ENCODE measurements at regions not wholly inside any gene's neighbourhood (a gene's known extent, or its start where the extent isn't known, plus 50 kb on each side); places are given as distances from the start of the nearest gene placed in this dataset.

DNA sequence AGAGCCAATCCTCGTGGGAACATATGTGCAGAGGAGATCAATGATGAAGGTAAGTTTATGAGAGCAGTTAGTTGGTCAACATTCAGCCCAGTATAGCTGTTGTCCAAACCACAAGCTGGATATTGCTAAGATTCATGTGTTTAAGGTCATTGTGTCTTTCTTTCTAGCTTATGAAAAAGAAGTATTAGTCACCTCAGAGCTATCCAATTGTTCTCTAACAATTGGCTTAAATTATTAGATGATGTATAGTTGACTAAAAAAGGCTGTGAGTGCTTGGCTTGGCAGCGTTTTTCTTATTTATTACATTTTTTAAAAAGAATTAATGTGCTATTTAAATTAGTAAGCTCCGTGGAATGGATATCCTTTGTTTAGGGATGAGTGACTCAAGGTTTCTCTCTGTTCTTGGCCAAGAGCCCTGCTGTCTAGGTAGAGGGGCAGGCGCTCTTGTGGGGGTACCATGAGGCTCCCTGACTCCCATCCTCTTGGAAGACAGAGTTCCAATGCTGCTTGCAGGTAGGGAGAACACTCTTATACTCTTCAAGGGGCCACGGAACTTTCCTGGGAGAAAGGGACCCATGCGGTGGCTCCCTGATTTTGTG, 487.4 kb downstream of the IRX1 start:
- 68 to 75% (median 69%) methylated on average over 6 of the region's 6 CpGs for WGBS, 3 donors
- intact Hi-C loops (cut with DNase I): no loop called here
- no peaks in the 10 kb centered on the region for H3K27me3 ChIP-seq
- no peak overlapping the region for H3K4me3 ChIP-seq
- no peak for DNase-seq
- H3K9me3 ChIP-seq: no peaks in the 10 kb centered on the region
- no peaks in the 10 kb centered on the region for H3K36me3 ChIP-seq
- no peak overlapping the region for H3K27ac ChIP-seq
- H3K4me1 ChIP-seq (ENCODE audit: insufficient read depth): no peaks in the 10 kb centered on the region
- TF ChIP-seq, protein P1, sequence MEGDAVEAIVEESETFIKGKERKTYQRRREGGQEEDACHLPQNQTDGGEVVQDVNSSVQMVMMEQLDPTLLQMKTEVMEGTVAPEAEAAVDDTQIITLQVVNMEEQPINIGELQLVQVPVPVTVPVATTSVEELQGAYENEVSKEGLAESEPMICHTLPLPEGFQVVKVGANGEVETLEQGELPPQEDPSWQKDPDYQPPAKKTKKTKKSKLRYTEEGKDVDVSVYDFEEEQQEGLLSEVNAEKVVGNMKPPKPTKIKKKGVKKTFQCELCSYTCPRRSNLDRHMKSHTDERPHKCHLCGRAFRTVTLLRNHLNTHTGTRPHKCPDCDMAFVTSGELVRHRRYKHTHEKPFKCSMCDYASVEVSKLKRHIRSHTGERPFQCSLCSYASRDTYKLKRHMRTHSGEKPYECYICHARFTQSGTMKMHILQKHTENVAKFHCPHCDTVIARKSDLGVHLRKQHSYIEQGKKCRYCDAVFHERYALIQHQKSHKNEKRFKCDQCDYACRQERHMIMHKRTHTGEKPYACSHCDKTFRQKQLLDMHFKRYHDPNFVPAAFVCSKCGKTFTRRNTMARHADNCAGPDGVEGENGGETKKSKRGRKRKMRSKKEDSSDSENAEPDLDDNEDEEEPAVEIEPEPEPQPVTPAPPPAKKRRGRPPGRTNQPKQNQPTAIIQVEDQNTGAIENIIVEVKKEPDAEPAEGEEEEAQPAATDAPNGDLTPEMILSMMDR (IDR thresholded peaks at IDR 0.05): no peak
- TF ChIP-seq POLR2A (IDR thresholded peaks at IDR 0.05) (no peak), EP300 (IDR thresholded peaks at IDR 0.05) (no peak)

DNA sequence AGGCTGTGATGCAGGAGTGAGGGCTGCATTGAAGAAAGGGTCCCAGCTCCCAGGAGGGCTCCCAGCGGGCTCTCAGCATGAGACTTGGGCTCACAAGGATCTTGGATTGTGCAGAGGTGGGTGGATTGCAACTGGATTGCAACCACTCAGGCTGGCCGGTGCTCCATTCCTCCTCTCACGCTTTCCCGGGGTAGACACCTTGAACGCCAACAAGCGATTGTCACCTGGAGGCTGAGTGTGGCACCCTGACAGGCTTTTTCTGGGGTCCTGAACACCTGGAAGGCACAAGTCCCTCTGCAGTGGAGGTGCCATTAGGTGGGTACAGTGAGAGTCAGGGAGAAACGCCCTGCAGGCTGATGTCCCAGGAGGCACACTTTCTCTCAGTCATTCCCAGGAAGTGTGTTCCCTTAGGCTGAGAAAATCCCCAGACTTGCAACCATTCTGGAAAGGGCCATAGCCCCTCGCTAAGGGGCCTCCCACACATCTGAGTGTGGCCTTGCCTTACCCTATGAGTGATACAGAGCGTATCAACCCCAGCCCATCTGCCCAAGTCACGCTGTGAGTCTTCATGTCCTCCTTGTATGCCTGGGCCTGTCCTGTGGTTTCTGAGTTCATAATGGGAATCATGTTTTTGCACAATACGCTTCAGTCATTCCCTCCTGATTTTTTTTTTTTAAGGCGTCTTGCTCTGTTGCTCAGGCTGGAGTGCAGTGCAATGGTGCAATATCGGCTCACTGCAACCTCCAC, 488.1 kb downstream of the IRX1 start:
- TF ChIP-seq, protein P1 (IDR thresholded peaks at IDR 0.05): no peak
- no peak for TF ChIP-seq POLR2A (IDR thresholded peaks at IDR 0.05)
- no peak for TF ChIP-seq EP300 (IDR thresholded peaks at IDR 0.05)
- H3K36me3 ChIP-seq: no peaks in the 10 kb centered on the region
- 82 to 87% (median 83%) methylated on average over 13 of the region's 13 CpGs for WGBS, 3 donors
- no peak overlapping the region for H3K27ac ChIP-seq
- H3K4me3 ChIP-seq: no peak overlapping the region
- no peaks in the 10 kb centered on the region for H3K4me1 ChIP-seq (ENCODE audit: insufficient read depth)
- no peak for DNase-seq
- intact Hi-C loops (cut with DNase I): no loop called here
- H3K9me3 ChIP-seq: no peaks in the 10 kb centered on the region
- H3K27me3 ChIP-seq: no peaks in the 10 kb centered on the region

DNA sequence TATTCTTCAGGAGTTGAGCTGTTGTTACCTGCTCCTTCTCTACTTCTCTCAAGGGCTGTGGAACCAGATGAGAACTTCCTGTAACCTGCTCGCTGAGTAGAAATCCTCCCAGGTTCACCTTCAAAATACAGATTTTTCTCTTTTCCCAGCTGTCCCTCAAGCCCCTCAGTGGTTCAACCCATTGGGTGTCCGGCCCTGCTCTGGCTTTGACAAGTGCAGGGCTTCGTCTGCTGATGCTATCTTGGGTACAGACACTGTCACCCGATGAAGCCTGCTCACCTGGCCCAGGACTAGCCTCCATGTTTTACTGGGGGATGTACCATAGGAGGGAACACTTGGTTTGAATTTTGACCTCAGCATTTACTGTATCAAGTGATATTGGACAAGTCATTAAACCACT, 490.4 kb downstream of the IRX1 start:
- DNase-seq: no peak
- TF ChIP-seq POLR2A (IDR thresholded peaks at IDR 0.05) (no peak), EP300 (IDR thresholded peaks at IDR 0.05) (no peak)
- TF ChIP-seq, protein P1 (IDR thresholded peaks at IDR 0.05): no peak
- WGBS, 3 donors: 76 to 87% (median 79%) methylated on average over 4 of the region's 4 CpGs

DNA sequence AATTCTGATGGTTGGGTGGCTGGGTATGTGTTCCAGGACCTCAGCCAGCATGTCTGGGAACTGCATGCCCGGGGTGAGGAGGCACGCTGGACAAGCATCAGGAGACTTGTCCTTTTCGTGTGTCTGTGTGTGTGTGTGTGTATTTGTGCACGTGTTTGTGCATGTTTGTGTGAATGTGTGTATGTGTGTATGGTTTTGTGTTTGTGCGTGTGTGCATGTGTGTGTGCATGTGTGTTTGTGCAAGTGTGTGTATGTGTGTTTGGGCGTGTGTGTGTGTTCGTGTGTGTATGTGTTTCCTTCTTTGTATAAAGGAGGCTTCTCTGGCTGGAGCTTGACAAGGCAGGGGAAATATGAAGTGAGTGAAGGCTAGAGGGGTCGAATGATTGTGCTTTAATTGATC, 491.5 kb downstream of the IRX1 start:
- no peak overlapping the region for H3K4me3 ChIP-seq
- no peaks in the 10 kb centered on the region for H3K4me1 ChIP-seq (ENCODE audit: insufficient read depth)
- H3K36me3 ChIP-seq: no peaks in the 10 kb centered on the region
- TF ChIP-seq EP300 (IDR thresholded peaks at IDR 0.05) (no peak), POLR2A (IDR thresholded peaks at IDR 0.05) (no peak)
- TF ChIP-seq, protein P1 (IDR thresholded peaks at IDR 0.05): no peak
- intact Hi-C loops (cut with DNase I): no loop called here
- DNase-seq: no peak
- H3K27ac ChIP-seq: no peak overlapping the region
- H3K9me3 ChIP-seq: no peaks in the 10 kb centered on the region
- 70 to 77% (median 75%) methylated on average over 8 of the region's 8 CpGs for WGBS, 3 donors
- H3K27me3 ChIP-seq: no peaks in the 10 kb centered on the region

More for the DNA sequence above, 490.4 kb downstream of the IRX1 start:
- Histone ChIP-seq H3K27me3 (no peaks in the 10 kb centered on the region), H3K9me3 (no peaks in the 10 kb centered on the region), H3K27ac (no peak overlapping the region), H3K36me3 (no peaks in the 10 kb centered on the region), H3K4me1 (ENCODE audit: insufficient read depth) (no peaks in the 10 kb centered on the region), H3K4me3 (no peak overlapping the region)
- intact Hi-C loops (cut with DNase I): no loop called here

All from ovary (tissue), 7 donors.